NCI-H1092 treated with DMSO at 0.1 percent for 48 hours (cell line): ENCODE measurements at regions not wholly inside any gene's neighbourhood (a gene's known extent, or its start where the extent isn't known, plus 50 kb on each side); places are given as distances from the start of the nearest gene placed in this dataset.

ENCODE experiments used
- DNase-seq: peaks from one replicate; lab custom pipeline; 2025; lab: John Stamatoyannopoulos, UW

DNA sequence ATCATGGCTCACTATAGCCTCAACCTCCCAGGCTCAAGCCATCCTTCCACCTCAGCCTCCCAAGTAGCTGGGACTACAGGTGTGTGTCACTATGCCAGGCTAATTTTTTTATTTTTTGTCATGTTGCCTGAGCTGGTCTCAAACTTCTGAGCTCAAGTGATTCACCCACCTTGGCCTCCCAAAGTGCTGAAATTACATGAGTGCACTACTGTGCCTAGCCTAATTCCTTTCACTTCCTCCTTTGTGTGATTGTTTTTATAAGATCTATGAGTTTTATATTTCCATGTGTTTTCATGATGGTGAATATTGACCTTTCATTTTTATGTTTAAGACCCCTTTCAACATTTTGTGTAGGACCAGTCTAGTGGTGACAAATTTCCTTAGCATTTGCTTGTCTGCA is 55.2 kb upstream of the IL12B start:
- DNase-seq, result no peak

DNA sequence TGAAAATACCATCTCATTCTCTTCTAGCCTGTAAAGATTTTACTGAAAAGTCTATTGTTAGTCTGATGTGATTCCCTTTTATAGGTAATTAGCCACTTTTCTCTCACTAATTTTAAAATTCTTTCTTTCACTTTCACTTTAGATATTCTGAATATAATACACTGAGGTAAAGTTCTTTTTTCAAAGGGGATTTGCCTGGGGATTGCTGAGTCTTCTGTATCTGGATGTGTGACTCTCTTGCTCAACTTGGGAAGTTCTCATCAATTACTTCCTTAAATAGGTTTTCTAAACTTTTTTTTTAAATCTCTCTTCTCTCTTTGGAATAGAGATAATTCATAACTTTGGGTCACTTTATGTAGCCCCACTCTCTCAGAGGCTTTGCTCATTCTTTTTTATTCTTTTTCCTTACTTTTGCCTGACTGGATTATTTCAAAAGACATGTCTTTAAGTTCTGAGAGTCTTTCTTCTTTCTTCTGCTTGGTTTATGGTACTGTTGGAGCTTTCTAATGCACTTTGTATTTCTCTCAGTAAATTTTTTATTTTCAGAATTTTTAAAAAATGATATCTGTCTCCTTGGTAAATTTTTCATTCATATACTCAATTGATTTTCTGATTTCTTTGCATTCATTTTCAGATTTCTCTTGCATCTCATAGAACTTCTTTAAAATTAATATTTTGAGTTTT is 55.9 kb upstream of the IL12B start:
- DNase-seq, result no peak

DNA sequence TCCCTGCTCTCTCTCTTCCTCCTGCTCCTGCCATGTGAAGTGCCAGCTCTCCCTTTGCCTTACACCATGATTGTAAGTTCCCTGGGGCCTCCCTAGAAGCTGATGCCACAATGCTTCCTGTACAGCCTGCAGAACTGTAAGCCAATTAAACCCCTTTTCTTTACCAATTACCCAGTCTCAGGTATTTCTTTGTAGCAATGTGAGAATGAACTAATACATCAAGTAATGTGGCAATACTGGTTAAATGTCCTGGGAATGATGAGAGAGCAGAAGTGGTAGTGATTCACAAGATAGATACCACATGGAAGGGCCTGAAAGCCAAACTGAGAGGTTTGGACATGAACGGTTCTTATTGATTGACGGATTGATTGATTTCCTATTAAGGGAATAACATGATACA is 62.6 kb upstream of the IL12B start:
- no peak for DNase-seq

DNA sequence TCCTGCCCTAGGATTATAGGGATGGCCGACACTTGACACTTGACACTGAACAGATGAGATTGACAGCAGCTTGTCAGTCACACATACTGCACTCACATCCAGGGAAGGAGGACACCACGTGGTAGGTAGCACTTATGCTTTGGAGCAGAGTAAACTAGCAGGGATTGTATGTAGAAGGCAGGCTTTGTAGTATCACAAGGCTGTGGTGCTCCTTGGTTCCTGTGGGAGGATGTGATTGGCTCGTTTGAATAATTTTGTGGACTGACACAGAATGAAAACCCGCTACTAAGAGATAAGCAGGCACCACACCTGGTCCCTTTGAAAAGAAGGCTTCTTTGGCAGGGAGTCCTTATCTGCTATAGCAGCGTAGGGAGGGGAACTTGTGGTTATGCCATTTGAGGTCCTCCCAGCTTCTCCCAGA is 63.6 kb upstream of the IL12B start:
- DNase-seq, result no peak

DNA sequence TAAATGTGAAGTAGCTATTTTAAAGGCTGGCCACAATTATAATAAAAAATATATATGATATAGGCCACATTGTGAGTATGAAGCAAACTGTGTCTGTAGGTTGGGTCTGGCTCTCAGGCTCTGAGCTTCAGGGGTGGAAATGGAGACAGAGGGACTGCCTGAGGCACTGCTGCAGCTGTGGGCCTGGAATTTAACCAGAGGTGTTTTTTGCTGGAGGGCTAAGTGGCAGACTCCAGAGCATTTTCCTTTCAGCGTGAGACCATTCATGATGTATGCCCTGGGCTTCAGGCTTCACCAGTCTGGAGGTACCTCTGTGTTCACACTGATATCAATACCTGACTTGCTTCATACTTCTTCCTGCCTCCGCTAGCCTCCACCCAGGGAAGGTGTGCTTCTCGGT is 64.9 kb upstream of the IL12B start:
- no peak for DNase-seq

DNA sequence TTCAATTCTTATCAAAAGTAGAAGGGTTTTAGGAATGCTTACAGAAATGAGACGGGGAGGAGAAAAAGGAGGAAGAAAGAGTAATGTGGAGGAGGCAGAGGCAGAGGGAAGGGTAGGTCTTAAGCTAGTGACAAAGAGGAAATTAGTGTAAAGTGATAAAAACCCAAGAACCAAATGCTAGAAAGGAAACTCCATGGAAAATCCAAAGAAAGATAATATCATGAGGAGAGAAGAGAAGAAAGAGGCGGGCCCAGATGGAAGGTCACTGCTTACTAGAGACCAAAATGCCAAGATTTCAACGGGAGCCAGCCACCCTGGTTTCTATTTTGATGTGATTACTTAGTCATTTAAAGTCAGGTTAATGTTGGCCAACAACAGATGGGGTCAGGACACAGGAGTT is 68.6 kb upstream of the IL12B start:
- no peak for DNase-seq

DNA sequence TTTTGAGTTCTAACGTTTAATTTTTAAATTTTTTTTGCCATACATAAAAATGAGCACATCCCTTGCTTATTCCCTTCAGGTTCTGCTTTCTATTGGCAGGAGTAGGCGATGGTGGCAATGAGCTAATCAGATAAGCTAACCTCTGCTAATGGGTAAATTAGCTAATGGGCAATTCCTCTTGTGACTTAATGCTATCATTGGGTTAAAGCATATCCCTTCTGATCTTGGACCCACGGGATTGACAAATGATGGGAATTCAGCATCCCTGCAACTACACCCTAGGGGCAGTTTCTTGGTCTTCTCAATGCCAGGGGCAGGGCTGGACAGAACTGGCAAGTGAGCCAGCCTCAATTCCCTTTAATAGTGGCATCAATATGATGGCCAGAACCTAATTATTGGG is 70.2 kb upstream of the IL12B start:
- no peak for DNase-seq

DNA sequence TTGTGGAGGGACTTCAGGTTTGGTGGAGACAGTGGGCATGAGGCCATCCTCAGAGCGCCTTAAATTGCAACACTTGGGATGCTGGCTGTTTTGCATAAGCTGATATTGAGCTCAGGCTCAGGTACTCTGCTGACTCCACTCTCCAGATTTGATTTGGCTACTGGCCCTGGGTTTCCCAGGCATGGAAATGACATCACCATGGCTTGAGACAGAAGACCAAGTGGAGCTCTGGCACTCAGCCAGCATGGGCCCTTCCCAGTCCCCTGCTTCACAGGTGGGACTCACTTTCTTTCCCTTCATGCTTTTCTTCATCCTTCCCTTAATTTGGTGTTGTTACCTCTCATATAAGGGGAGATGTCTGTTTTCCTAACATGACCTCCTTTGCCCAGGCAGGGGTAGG is 72.0 kb upstream of the IL12B start:
- no peak for DNase-seq

DNA sequence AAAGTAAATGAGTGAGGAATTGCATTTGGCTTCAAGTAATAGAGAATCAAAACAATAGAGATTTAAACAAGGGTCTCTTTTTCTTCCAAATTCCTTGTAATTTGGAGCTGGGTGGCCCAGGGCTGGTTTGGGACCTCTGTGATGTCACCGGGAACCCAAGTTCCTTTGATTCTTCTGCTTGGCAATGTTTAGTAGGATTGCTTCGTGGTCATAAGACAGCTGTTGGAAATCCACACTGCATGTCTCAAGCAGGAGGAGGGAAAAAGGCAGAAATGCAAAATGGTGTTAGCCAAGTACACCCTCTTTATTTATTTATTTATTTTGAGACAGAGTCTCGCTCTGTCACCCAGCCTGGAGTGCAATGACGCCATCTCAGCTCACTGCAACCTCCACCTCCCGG is 72.6 kb upstream of the IL12B start:
- DNase-seq, result no peak

DNA sequence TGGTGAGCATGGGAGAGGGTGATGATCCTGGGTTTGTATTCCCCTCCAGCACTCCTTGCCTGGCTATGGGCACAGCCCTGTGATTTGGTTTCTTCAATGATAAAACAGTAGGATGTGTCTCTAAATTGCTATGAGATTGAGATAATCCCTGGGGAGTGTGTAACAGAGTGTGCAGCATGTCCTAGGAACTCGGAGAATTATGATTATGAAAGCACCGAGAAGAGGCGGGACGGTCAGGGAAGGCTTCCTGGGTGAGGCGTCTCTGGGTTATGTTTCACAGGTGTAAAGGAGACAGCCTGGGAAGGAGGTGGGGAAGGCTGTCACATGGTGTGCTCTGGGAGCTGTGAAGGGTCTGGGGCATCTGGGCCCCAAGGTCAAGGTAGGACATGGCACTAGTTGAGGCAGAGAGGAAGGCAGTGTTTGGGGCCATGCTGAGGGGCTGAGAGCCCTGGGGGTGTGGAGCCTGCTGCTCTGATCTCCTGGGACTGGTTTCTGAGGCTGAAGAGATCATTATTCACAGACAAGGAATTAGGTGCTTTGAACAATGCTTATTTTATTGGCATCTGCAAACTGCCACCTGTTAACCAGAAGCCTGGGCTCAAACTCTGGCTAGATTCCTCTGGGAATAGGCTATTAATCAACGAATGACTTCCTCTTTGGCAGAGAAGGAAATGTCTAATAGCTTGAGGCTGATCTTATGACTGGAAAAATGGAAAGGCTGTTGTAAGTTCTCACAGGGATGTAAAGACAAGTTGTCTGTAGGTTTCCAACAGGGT is 73.8 kb upstream of the IL12B start:
- DNase-seq, result no peak

DNA sequence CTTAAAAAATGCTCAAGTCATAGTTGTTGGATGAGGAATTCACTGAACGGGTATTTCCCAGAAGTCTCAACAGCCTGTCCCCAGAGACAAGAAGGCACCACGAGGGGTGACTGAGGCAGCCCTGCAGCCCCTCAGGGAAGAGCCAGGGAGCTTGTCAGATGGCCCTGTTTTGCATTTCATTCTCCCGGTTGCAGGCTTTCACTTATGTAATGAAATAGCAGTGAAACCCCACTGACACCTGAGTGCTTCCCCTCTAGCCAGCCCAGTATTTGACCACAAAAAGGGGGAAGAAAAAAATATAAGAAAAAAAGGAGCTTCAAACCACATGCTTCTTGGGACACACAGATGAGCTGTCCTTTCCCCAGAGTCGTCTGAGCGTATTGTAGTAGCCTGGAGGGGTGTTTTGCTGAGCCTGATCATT is 75.3 kb upstream of the IL12B start:
- DNase-seq, result no peak

DNA sequence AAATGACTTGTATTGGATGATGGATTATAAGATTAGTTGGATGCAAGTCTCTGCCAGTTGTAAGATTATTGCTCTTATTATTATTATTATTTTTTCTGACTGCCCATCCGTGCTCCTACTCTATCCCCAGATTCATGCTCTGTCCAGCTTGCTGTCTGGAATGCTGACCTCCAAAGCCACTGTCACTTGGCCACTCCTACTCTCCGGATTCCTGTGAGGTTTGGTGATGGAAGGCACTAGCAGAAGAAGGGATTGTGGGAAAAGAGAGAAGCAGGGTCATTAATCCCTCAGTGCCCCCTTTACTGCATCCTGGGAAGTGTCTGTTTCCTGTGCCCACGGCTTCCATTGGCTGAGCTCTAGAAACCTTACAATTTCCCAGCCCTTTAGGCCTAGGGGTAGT is 76.3 kb upstream of the IL12B start:
- no peak for DNase-seq

DNA sequence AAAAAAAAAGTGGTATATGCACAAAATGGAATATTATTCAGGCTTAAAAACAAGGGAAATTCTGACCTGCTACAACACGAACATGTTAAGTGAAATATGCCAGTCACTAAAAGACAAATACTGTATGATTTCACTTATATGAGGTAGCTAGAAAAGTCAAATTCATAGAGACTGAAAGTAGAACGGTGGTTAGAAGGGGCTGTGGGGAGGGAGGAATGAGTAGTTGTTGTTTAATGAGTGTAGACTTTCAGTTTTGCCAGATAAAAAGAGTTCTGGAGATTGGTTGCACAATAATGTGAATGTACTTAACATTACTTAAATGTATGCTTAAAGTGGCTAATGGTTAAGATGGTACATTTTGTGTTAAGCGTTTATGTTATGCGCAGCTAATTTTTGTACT is 79.5 kb upstream of the IL12B start:
- DNase-seq, result no peak

DNA sequence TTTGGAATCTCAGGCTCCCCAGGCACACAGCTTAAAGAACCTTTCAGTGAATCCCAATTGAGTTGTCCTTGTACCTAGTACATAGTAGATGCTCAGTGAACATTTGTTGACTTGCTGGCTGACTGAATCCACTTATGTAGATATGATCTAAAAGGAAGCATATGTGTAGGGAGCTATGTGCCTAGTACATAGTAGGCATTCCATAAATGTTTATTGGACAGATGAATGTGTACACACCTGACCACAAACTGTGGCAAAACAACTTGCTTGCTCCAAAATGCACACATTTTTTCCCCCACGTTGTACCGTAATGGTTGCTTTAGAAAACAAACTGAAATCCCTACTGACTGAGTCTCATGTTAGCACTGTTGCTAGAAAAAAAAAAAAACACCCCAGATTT is 80.2 kb upstream of the IL12B start:
- DNase-seq, result no peak

DNA sequence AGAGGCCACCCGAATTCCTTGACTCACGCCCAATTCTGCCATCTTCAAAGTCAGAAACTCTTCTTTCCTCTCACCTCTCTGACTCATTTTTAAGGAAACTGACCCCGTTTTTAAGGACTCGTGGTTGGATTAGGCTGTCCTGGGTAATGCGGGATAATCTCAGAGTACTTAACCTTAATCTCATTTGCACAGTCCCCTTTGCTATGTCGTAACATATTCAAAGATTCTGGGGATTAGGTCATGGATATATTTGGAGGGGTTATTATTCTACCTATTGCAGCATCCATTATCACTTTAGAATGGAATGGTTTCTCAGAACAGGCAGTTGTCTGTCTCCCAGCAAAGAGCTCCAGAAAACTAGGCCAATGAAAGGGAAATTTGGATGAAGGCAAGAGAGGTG is 80.8 kb upstream of the IL12B start:
- DNase-seq, result no peak

DNA sequence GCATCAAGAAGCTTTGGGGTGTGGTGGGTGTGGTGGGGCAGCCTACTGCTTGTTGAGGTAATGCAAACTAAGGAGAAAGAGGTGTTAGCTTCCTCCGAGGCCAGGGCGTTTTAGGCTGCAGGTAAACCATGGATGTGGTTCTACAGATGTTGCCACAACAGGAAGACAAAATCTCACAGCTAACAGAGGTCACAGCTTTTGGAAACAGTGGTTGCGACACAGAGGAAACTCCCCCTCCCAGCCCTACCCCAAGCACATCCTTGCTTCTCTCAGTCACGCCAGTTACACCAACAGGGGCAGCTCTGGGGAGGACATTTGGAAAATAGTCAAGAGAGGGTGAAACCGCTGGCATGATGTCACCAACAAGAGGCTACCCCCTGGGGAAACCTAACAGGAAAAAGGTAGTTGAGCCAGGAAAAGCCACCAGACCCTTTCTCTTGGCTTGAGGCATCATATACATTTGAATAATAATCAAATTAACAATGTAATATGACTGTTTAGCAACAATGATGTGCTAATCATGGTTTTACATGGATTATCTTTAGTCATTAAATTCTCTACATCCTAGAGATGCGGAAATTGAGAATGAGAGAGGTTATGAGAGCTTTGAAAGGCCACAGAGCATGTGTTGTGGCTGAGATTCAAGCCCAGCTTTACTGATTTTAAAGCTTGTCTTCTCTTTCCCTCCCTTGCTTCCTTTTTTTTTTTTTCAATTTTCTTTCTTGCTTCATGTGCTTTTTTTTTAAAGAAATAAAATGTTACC is 82.2 kb upstream of the IL12B start:
- DNase-seq, result no peak

DNA sequence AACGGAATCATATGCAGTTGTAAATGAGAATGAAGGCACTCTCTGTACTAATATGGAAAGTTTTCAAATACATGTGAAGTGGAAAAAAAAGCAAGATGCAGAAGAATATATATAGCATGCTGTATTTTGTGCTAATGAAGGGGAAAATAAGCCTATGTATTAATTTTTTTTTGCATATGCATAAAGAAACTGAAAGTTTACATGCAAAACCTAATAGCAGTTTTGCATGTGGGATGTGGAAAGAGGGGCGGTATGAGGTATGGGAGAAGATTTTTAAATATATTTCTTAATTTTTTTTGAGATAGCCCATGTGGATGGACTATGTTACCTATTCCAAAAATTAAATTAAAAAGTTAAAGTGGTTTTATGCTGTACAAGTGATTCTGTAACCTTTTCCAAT is 83.7 kb upstream of the IL12B start:
- no peak for DNase-seq

DNA sequence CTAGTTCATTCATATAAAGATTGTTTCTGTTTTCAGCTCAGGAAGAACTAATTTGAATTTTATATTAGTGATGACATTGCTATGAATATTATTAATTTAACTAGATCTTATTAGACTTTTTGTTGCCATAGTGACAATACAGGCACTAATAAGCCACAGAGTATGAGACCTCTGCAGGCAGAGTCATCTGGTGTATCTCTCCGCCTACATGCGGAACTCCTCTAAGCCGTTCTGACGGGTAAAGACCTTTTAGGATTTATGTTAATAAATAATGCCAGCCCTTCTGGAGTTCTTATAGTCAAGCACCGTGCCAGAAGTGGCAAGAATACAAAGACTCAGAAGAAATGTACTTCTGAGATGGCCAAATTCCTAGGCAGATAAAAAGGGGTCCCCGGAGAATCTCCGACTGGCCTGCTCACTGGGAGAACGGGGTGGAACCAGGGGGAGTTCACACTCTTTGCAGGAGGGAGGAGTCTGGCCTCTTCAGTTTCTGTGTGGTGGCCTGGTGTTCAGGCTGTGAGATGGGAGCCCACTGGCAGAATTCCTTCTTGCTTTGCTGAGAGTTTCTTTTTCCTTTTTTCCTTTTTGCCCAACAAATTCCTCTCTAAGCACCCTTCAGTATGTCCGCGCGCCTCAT is 85.1 kb upstream of the IL12B start:
- DNase-seq, result no peak

DNA sequence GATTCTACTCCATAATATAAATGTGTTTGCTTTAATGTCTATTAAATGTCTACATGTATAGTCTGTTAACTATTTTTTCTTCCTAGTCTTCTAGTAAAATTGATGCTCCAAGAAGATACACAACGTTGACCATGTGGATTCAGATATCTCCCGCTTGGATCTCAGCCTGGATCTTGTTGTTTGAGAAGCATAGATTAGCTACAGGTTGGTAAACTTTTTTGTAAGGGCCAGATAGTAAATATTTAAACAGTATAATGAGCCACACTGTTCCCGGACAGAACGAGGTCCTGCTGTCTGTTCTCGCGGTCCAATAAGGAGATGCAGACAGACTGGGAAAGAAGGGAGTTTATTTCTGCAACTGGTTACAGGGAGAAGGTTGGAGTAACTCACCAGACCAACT is 86.2 kb upstream of the IL12B start:
- DNase-seq, result no peak

DNA sequence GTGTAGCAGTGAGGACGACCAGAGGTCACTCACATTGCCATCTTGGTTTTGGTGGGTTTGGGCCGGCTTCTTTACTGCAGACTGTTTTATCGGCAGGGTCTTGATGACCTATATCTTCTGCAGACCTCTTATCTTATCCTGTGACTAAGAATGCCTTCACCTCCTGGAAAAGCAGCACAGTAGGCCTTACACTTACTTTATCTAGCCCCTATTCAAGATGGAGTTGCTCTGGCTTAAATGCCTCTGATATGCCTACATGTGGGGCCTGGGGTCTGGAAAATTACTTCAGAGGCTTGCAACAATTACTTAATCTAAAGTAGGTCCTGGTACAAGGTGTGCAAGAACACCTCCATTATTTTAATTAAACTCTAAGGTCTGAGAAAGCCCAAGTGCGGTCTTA is 86.9 kb upstream of the IL12B start:
- DNase-seq, result no peak

DNA sequence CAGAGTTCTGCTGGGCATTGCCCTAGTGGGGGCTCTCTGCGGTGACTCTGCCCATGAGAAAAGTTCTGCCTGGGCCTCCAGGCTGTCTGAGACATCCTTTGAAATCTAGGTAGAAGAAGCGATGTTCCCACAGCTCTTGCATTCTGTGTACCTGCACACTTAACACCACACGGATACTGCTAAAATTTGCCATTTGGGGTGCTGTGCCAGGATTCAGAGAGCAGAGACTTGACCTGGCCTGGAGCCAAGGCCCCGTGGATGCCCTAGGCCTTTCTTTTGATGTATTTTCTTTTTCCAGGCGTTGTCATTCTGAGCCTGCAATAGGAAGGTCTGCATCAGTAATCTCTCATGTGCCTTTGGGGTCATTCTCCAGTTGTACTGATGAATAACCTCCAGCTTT is 89.3 kb upstream of the IL12B start:
- DNase-seq, result no peak

DNA sequence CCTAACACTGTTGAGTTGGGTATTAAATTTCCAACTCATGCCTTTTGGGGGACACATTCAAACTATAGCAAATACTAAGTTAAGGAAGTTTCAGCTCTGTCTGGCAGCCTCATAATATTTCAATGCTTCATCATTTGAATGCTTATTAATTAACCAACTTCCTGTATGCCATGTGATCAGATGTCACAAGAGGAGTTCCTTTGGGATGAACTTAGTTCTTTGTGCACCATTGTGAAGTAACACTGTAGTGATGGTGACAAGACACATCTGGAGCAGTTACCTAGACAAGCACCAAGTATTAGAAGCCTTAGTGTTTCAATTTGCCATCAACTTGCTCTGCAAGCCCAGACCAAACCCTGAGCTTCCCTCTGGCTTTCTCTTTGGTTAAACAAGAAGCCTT is 90.7 kb upstream of the IL12B start:
- no peak for DNase-seq

DNA sequence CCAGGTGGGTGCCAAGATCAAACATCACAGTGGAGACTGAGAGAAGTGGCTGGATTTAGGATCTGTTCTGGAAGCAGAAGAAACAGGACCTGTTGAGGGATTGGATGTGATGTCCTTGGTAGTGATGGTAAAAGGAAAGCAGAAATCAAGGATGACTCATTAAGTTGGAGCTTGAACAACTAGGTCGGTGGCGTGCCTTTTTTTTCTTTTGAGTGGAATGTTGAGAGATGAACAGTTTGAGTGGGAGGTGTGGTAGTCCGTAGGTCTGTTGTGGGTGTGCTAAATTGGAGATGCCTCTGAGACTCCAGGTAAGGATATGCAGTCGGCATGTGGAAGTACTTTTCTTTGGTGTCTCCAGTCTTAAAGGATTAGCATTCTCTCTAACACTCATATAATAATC is 92.1 kb upstream of the IL12B start:
- no peak for DNase-seq
